Progenitor cell of endocrine pancreas (in vitro differentiated cells): ENCODE measurements at regions not wholly inside any gene's neighbourhood (a gene's known extent, or its start where the extent isn't known, plus 50 kb on each side); places are given as distances from the start of the nearest gene placed in this dataset.

ENCODE experiments used
- DNase-seq: peaks from one replicate; pipeline ENCODE4 v3.0.0; 2021; ENCODE audit warnings: low spot score; ENCODE audit not compliant: unreplicated experiment
- H3K27ac Mint-ChIP-seq: 2 replicates; pipeline ENCODE4 v1.8.0; 2021; ENCODE audit warnings: mild to moderate bottlenecking, moderate library complexity, mixed read lengths
- H3K27me3 Mint-ChIP-seq: 2 replicates; pipeline ENCODE4 v1.8.0; 2021; ENCODE audit warnings: mixed read lengths
- H3K36me3 Mint-ChIP-seq: 2 replicates; pipeline ENCODE4 v1.8.0; 2022; ENCODE audit warnings: mixed read lengths; ENCODE audit not compliant: insufficient read depth
- H3K4me1 Mint-ChIP-seq: 2 replicates; pipeline ENCODE4 v1.8.0; 2021; ENCODE audit warnings: low read depth, mixed read lengths
- H3K4me3 Mint-ChIP-seq: 2 replicates; pipeline ENCODE4 v1.8.0; 2021; ENCODE audit warnings: low read depth, mild to moderate bottlenecking, moderate library complexity, mixed read lengths
- H3K9me3 Mint-ChIP-seq: 2 replicates; pipeline ENCODE4 v1.8.0; 2021; ENCODE audit warnings: low read depth, mixed read lengths
- TF ChIP-seq, protein P1 (sequence below): fragments of 200-600 bp; sonication (generic); IDR thresholded peaks from one replicate; pipeline ENCODE4 v1.5.0; 2021; ENCODE audit warnings: antibody characterized with exemption, mild to moderate bottlenecking; ENCODE audit not compliant: unreplicated experiment

DNA sequence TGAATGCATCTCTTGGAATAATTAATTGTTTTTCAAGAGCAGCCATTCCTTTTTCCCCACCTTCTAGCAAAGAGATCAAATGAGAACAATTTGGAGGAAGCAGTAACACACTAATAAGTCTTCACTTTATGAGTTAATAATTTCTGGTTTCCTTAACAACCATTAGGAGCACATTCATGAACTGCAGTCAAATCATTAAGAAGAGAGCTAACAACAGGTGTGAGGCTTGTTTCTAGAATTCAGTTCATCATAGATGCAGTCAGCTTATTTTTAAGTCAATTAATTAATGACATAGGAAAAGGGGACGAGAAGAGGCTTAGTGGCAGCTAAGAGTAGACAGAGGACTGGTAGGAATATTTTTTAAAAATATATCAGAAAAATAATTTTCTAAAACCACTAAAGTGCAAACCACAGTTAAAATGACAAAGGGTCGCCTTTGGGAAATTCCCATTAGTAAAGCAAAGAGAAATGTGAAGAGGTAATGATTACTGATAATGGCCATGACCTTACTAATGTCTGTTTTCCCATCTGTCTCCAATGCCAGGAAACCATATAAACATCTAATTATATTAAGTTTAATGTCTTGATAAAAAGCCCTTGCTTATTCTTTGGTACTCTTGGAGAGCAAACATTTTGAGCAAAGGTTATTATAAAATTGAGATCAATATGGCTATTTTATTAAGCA is 184.2 kb downstream of the KCNJ2 start:
- Mint-ChIP-seq H3K4me1 (peaks cover 5% of the 10 kb centered on the region), H3K9me3 (peaks cover 4% of the 10 kb centered on the region), H3K4me3 (no peak overlapping the region), H3K36me3 (no peaks in the 10 kb centered on the region), H3K27ac (no peak overlapping the region), H3K27me3 (no peaks in the 10 kb centered on the region)
- TF ChIP-seq, protein P1, sequence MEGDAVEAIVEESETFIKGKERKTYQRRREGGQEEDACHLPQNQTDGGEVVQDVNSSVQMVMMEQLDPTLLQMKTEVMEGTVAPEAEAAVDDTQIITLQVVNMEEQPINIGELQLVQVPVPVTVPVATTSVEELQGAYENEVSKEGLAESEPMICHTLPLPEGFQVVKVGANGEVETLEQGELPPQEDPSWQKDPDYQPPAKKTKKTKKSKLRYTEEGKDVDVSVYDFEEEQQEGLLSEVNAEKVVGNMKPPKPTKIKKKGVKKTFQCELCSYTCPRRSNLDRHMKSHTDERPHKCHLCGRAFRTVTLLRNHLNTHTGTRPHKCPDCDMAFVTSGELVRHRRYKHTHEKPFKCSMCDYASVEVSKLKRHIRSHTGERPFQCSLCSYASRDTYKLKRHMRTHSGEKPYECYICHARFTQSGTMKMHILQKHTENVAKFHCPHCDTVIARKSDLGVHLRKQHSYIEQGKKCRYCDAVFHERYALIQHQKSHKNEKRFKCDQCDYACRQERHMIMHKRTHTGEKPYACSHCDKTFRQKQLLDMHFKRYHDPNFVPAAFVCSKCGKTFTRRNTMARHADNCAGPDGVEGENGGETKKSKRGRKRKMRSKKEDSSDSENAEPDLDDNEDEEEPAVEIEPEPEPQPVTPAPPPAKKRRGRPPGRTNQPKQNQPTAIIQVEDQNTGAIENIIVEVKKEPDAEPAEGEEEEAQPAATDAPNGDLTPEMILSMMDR = no peak
- DNase-seq = no peak

DNA sequence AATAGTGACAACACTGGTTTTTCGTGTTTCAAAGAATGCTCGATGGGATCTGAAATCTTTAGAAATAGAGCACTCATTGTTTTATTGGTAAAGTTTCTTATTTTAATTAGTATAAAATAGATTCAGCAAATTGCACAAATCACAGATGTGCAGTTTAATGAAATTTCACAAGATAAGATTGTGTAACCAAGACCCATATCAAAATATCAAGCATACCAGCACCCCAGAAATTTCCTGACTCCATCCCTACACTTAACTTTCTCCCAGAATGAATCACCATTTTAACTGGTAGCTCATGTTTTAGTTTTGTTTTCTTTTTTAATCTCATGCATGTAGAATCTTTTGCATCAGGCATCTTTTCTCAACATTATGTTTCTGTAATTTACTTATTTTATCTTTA is 185.9 kb downstream of the KCNJ2 start:
- TF ChIP-seq, protein P1 = no peak
- H3K4me1 Mint-ChIP-seq = peaks cover 5% of the 10 kb centered on the region
- no peak overlapping the region for H3K4me3 Mint-ChIP-seq
- no peak for DNase-seq
- no peaks in the 10 kb centered on the region for H3K27me3 Mint-ChIP-seq
- no peaks in the 10 kb centered on the region for H3K36me3 Mint-ChIP-seq
- peaks cover 4% of the 10 kb centered on the region for H3K9me3 Mint-ChIP-seq
- no peak overlapping the region for H3K27ac Mint-ChIP-seq

DNA sequence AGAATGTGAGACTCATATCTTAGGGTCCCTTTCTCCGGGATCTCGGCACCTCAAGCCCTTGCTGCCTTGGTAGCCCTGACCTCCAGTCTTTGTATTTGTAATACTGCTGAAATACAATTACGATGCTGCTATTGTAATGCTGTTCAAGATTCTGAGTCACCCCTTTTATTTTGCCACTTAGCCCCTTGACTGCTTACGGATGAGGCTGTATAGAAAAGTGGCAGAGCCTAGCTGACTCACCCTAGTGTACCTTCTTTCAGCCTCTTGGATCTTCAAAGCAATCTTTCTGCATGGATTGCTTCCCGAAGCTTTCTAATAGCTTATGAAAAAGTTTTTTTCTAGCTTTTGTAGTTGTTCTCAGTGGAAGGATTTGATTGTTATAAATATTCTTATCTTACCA is 187.9 kb downstream of the KCNJ2 start:
- no peaks in the 10 kb centered on the region for H3K27me3 Mint-ChIP-seq
- TF ChIP-seq, protein P1 = no peak
- H3K27ac Mint-ChIP-seq = no peak overlapping the region
- no peak for DNase-seq
- no peak overlapping the region for H3K4me3 Mint-ChIP-seq
- H3K9me3 Mint-ChIP-seq = no peaks in the 10 kb centered on the region
- H3K36me3 Mint-ChIP-seq = no peaks in the 10 kb centered on the region
- H3K4me1 Mint-ChIP-seq = peaks cover 5% of the 10 kb centered on the region

DNA sequence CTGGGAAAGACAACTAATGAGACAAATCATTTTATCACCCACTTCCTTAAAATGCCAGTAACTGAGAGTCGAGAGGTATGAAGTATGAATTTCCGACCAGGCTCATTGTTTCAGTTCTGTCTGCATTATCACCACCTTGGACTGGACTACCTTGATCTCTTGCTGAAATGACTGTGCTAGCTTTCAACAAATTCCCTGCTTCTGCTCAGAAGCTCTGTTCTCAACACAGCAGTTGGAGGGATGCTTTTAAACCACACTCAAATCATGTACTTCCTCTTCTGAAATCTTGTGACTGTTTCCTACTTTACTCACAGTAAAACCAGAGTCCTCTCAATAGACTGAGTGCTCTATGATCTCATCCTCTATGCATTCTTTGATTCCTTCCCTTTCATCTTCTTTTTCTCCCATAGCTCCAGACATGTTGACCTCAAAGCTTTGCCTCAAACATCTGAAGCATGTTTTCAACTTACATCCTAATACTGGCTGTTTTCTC is 195.8 kb downstream of the KCNJ2 start:
- Mint-ChIP-seq H3K4me1 (no peaks in the 10 kb centered on the region), H3K36me3 (no peaks in the 10 kb centered on the region), H3K9me3 (no peaks in the 10 kb centered on the region), H3K27me3 (peaks cover 5% of the 10 kb centered on the region), H3K27ac (no peak overlapping the region), H3K4me3 (no peak overlapping the region)
- TF ChIP-seq, protein P1 = no peak
- no peak for DNase-seq

DNA sequence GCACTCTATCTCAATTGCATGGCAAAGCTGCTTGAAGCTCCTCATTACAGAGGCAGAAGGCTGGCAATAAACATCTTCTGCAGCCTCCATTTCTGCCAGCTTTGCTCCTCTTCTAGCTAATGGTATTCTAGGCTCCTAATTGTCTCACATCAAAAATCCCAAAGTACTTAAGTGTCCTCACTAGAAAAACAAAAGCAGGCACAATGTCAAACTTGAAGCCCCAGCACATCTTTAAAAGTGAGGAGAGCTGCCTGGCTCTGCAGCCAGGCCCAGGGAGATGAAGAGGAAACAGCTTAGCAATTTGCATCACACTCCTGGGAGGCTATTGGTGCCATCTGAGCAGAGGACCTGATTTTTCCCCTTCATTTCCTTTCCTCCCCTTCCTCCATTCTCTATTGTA is 197.1 kb downstream of the KCNJ2 start:
- Mint-ChIP-seq H3K27ac (peak overlapping the region; percentile 15), H3K4me1 (no peaks in the 10 kb centered on the region), H3K4me3 (no peak overlapping the region), H3K9me3 (no peaks in the 10 kb centered on the region), H3K36me3 (no peaks in the 10 kb centered on the region), H3K27me3 (peaks cover 5% of the 10 kb centered on the region)
- no peak for DNase-seq
- TF ChIP-seq, protein P1 = no peak
